NB4 (cell line): ENCODE measurements at regions not wholly inside any gene's neighbourhood (a gene's known extent, or its start where the extent isn't known, plus 50 kb on each side); places are given as distances from the start of the nearest gene placed in this dataset.

Experiments
- MYC ChIP-seq: IDR thresholded peaks from 2 replicates; pipeline ENCODE4 v1.6.1; 2011; ENCODE audit warnings: low read depth, low read length
- POLR2A ChIP-seq: IDR thresholded peaks from 2 replicates; pipeline ENCODE4 v1.6.1; 2011; ENCODE audit warnings: mild to moderate bottlenecking; ENCODE audit not compliant: insufficient read length; ENCODE audit errors: extremely low read depth
- TF ChIP-seq, protein P1 (sequence below): IDR thresholded peaks from one replicate; pipeline ENCODE4 v1.5.1; 2012; ENCODE audit warnings: low read depth, low read length
- TF ChIP-seq, protein P2 (sequence below): IDR thresholded peaks from 2 replicates; pipeline ENCODE4 v1.6.1; 2011; ENCODE audit warnings: low read depth, low read length

DNA sequence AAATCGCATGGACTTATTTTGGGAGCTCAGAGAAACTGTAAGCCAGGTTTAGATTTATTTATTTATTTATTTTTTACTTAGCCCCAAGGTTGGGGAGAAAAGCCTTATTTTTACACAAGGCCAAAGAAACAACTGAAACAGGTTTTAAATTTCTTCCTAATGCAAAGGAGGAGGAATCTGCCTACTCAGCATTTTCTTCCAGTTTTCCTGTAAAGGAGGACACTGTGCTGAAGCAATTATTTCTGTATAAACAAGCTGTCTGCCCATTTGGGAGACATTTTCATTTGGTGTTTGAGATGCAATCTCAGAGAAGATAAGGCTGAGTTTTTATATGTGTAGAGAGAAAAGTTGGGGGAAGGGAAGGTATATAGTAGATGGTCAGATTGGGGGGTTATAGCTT, 125.0 kb downstream of the ETAA1 start:
- TF ChIP-seq, protein P1, sequence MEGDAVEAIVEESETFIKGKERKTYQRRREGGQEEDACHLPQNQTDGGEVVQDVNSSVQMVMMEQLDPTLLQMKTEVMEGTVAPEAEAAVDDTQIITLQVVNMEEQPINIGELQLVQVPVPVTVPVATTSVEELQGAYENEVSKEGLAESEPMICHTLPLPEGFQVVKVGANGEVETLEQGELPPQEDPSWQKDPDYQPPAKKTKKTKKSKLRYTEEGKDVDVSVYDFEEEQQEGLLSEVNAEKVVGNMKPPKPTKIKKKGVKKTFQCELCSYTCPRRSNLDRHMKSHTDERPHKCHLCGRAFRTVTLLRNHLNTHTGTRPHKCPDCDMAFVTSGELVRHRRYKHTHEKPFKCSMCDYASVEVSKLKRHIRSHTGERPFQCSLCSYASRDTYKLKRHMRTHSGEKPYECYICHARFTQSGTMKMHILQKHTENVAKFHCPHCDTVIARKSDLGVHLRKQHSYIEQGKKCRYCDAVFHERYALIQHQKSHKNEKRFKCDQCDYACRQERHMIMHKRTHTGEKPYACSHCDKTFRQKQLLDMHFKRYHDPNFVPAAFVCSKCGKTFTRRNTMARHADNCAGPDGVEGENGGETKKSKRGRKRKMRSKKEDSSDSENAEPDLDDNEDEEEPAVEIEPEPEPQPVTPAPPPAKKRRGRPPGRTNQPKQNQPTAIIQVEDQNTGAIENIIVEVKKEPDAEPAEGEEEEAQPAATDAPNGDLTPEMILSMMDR = no peak
- TF ChIP-seq POLR2A (no peak), MYC (no peak)
- TF ChIP-seq, protein P2, sequence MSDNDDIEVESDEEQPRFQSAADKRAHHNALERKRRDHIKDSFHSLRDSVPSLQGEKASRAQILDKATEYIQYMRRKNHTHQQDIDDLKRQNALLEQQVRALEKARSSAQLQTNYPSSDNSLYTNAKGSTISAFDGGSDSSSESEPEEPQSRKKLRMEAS = no peak
